ENCODE measurements at regions not wholly inside any gene's neighbourhood (a gene's known extent, or its start where the extent isn't known, plus 50 kb on each side); places are given as distances from the start of the nearest gene placed in this dataset.

- TF ChIP-seq CTCF (IDR thresholded peaks at IDR 0.05) = peak; percentile 78
- TF ChIP-seq ZFX (IDR thresholded peaks at IDR 0.05; ENCODE audit: borderline replicate concordance) = no peak
Measured at GRCh38 chr3:25962255-25962654, 172.4 kb downstream of the OXSM start.
